Mucosa of stomach (tissue), 1 donor: ENCODE measurements at regions not wholly inside any gene's neighbourhood (a gene's known extent, or its start where the extent isn't known, plus 50 kb on each side); places are given as distances from the start of the nearest gene placed in this dataset.
"Not testable (repeated sequence)": the region's sequence is repeated elsewhere in the genome, so short reads cannot be mapped to it uniquely, and the experiment has no call there.

ENCODE experiments used
- H3K27me3 ChIP-seq: one replicate; pipeline ENCODE4 v1.7.0; 2013; ENCODE audit warnings: mild to moderate bottlenecking, low read length; ENCODE audit not compliant: control insufficient read depth, insufficient read depth
- H3K36me3 ChIP-seq: one replicate; pipeline ENCODE4 v1.7.0; 2013; ENCODE audit warnings: low read length; ENCODE audit not compliant: control insufficient read depth, insufficient read depth
- H3K4me1 ChIP-seq: one replicate; pipeline ENCODE4 v1.7.0; 2013; ENCODE audit warnings: mild to moderate bottlenecking, low read length; ENCODE audit not compliant: control insufficient read depth, insufficient read depth
- H3K4me3 ChIP-seq: one replicate; pipeline ENCODE4 v1.7.0; 2013; ENCODE audit warnings: low read length
- H3K9ac ChIP-seq: one replicate; pipeline ENCODE4 v1.7.0; 2013; ENCODE audit warnings: mild to moderate bottlenecking, low read length, moderate library complexity
- H3K9me3 ChIP-seq: one replicate; pipeline ENCODE4 v1.7.0; 2013; ENCODE audit warnings: mild to moderate bottlenecking, low read length, moderate library complexity; ENCODE audit not compliant: control insufficient read depth
- donor health status: Pancreatic carcinoma.

DNA sequence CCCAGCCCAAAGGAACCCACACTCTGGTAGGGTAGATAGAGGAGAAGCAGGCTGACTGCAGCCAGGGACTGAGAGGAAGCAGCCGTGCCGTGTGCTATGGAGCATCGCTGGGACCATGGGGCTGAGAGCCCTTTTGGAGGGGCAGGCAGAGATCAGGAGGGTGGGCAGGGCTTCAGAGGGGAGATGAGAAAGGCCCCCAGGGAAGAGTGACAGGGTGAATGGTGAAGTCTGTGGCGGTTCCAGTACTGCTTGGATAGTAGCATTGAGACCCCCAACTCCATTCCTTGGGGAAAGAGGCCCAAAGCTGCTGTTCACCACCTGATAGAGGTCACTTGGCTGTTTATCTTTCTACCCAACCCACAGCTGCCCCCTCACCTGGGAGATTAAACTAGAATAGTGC is 80.0 kb upstream of the MRPS22 start:
- H3K9ac ChIP-seq: no peak overlapping the region
- H3K9me3 ChIP-seq: no peaks in the 10 kb centered on the region
- peaks cover 4% of the 10 kb centered on the region for H3K27me3 ChIP-seq
- no peaks in the 10 kb centered on the region for H3K4me1 ChIP-seq
- H3K4me3 ChIP-seq: no peak overlapping the region
- no peaks in the 10 kb centered on the region for H3K36me3 ChIP-seq

DNA sequence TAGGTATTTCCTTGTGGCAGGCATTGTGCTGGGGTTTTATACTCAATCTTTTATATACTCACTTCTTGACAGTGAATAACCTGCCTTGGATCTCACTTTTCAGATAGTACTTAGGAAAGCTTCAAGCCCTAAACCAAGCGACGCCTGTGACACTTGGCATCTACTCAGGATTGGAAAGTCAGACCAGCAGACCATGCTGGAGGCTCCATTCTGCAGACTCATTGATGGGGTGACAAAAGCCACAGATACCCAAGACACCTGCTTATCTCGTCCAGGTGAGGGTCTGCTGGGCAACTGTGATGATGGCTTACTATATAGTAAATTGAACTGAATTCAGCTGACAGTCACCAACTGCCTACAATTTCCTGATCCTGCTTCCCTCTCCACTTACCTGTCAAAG is 79.4 kb upstream of the MRPS22 start:
- Histone ChIP-seq H3K4me3 (no peak overlapping the region), H3K36me3 (no peaks in the 10 kb centered on the region), H3K4me1 (no peaks in the 10 kb centered on the region), H3K9me3 (no peaks in the 10 kb centered on the region), H3K27me3 (peaks cover 4% of the 10 kb centered on the region), H3K9ac (no peak overlapping the region)

DNA sequence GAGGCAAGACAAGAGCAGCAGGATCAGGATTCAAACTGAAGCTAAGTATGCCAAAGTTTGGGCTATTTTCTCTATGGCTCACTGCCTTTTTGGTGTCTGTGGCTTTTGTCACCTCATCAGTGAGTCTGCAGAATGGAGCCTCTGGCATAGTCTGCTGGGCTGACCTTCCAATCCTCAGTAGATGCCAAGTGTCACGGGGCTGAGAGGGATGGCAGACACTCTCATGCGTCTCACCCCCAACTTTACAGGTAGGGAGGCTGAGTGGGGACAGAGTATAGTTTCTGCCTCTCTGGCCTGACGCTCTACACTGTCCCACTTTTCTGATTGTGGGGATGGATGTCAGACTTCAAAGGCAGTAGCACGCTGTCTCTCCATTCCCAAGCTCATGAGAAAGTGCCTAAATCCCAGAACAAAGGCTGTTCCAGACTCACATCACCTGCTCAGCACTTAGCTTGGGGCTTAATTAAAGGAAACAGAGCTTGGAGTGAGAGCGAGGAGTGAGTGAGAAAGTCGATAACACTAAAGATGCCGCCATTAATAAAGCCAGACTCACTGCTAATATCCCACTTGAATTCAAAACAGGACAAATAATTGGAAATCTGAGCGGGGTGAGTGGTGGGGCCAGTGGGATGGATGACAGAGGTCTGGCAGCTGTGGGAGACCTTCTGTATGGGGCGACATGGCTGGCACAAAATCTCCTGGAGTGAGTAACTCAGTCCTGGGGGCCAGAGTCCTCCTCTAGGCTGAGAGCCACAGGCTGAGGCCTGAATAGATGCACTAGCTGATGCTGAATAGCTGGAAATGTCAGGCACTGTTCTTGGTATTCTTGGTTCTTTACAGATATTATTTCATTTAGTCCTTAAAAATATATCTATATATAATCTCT is 78.4 kb upstream of the MRPS22 start:
- H3K4me1 ChIP-seq: no peaks in the 10 kb centered on the region
- H3K9me3 ChIP-seq: no peaks in the 10 kb centered on the region
- H3K4me3 ChIP-seq: no peak overlapping the region
- no peaks in the 10 kb centered on the region for H3K36me3 ChIP-seq
- peaks cover 12% of the 10 kb centered on the region for H3K27me3 ChIP-seq
- H3K9ac ChIP-seq: no peak overlapping the region

DNA sequence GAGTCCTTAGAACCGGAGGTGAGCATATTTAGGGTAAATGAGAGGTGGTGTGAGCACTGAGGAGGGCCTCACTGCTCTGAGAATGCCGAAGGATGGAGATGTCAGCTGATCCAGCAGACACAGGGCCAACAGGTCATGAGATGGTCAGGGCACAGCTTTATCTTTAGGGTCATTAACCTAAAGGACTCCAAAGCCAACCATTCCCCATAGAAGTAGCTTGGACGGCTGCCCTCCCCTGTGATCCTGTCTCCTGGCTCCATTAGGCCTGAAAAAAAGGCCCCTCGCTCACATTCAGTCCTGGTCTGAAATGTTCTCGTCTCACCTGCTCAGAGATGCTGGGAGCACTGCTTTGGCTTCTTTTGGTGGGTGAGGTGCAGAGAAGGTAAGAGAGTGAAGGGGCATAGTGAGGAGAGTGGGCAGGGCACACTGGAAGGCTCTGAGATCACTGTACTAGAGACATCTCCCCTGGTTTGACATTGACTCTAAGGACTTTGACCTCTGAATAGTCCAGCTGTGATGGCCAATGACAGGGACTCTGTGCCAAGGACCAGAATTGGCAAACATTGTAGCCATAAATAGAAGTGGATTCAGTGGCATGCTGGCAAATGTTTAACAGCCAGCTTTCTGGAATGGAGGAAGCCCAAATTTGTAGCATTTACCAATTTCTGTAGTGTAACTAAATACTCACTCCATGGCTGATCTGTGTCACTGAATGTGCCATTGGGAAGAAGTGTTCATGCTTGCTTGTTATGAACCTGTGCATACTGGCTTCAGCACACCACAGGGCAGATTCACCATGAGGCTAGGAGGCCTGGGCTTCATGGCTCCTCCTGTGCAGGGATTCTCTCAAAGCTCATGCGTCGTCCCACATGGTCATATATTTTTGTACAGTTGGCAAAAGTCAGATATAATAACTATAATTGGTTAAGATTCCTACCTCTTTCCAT is 76.2 kb upstream of the MRPS22 start:
- Histone ChIP-seq H3K9me3 (no peaks in the 10 kb centered on the region), H3K9ac (no peak overlapping the region), H3K27me3 (peaks cover 8% of the 10 kb centered on the region), H3K4me3 (no peak overlapping the region), H3K36me3 (no peaks in the 10 kb centered on the region), H3K4me1 (no peaks in the 10 kb centered on the region)

DNA sequence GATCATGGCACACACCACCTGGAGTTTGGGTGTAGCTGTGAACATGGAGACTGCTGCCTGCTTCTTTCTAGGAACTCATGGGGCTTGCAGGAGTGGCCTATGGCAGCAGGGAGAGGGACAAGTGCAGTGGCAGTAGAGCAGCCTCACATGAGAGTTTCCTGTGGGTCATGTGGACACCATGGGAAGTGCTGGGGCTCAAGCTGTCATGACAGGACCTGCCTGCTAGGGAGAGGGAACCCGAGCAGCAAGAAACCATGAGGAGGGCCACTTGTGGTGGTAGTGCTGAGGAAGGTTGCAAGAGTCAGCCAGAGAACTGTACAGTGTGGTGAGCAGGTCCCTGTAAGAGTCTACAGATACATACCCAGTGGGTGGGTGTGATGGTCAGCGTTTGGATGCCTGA is 73.8 kb upstream of the MRPS22 start:
- Histone ChIP-seq H3K27me3 (peaks cover 8% of the 10 kb centered on the region), H3K36me3 (no peaks in the 10 kb centered on the region), H3K9me3 (no peaks in the 10 kb centered on the region), H3K4me3 (no peak overlapping the region), H3K4me1 (no peaks in the 10 kb centered on the region), H3K9ac (no peak overlapping the region)

DNA sequence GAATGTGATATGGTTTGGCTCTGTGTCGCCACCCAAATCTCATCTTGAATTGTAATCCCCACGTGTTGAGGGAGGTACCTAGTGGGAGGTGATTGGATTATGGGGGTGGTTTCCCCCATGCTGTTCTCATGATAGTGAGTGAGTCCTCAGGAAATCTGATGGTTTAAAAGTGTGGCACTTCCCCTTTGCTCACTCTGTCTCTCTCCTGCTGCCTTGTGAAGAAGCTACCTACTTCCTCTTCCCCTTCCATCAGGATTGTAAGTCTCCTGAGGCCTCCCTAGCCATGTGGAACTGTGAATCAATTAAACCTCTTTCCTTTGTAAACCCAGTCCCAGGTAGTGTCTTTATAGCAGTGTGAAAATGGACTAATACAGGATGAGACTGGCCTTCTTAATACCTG is 73.2 kb upstream of the MRPS22 start:
- H3K4me1 ChIP-seq, H3K27me3 ChIP-seq, H3K9ac ChIP-seq, H3K4me3 ChIP-seq, H3K36me3 ChIP-seq, H3K9me3 ChIP-seq: not testable (repeated sequence)

DNA sequence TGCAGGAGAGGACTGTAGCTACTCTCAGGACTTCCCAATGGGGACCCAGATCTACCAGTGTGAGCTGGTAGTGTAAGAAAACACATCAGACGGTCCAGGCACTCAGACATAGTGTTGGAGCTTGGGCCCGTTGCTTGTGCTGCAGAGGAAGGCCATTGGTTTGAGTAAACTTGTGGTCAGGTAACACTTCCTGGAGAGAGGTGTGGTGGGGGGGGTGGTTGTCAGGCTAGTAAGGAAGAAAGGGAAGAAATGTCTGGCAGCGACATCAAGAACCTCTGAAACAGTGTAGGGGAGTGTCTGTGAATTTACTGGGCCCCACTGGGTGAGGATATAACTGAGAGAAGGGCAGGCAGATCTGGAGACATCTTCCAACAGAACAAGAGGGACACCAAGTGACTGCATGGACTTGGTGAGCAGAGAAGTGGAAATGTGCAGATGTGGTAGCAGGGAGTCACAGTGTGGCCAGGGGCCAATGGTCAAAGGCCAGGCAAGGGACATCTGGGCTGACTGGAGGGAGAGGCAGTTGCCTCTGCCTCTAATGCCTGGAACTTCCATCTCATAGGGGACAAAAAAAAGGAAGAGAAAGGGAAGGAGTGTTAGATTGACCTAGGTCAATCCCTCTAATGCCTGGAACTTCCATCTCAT is 63.7 kb upstream of the MRPS22 start:
- Histone ChIP-seq H3K9me3 (no peaks in the 10 kb centered on the region), H3K36me3 (no peaks in the 10 kb centered on the region), H3K4me3 (no peak overlapping the region), H3K4me1 (no peaks in the 10 kb centered on the region), H3K27me3 (no peaks in the 10 kb centered on the region), H3K9ac (no peak overlapping the region)

DNA sequence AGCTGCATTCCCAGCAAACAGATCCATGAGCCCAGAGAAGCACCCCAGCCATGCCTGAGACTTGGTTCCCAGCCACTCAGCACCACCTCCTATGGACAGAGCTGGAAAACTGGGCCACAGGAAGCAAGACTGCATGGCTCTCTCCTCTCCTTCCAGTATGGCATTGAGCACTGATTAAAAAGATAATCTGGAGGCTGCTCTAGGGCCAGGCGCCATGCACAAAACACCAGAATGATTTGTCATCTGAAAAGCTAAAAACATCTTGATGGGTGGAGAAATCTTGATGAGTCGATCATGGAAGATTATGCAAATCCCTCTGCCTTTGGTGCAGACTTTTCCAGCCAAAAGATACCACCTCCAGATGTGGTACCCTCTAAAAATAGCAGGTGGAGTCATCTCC is 62.7 kb upstream of the MRPS22 start:
- Histone ChIP-seq H3K27me3 (no peaks in the 10 kb centered on the region), H3K9me3 (no peaks in the 10 kb centered on the region), H3K4me3 (no peak overlapping the region), H3K4me1 (no peaks in the 10 kb centered on the region), H3K36me3 (no peaks in the 10 kb centered on the region), H3K9ac (no peak overlapping the region)

DNA sequence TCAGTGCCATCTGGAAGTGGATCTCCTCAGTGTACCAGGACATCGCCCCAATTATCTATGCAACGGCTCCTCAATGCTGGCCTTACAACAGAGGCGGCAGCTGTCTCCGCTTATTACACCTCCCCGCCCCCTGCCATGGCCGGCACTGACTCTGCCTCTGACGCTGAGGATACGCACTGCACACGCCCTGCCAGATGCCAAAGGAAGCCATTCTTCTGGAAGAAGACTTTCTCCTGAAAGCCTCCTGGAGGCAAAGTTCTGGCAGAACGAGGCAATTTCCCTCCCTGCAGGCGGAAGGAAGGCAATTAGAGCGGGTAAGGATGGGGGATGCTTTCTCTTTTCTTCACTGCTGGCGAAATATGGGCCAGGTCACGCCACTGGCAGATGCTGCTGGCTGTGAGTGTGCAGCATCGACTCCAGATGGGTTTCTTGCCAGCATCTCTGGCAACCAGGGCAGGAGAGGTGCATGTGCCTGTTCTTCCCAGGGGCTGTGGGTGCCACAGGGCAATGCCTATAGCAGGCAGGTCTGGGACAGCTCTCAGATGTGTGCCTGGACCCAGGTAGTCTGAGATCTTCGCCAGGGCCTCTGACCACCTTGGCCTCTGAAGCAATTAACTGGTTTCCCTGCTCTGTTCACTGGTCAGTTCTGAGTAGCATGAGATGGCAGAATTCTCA is 62.2 kb upstream of the MRPS22 start:
- H3K4me1 ChIP-seq: no peaks in the 10 kb centered on the region
- H3K9me3 ChIP-seq: no peaks in the 10 kb centered on the region
- H3K36me3 ChIP-seq: no peaks in the 10 kb centered on the region
- no peak overlapping the region for H3K9ac ChIP-seq
- H3K4me3 ChIP-seq: no peak overlapping the region
- H3K27me3 ChIP-seq: no peaks in the 10 kb centered on the region

DNA sequence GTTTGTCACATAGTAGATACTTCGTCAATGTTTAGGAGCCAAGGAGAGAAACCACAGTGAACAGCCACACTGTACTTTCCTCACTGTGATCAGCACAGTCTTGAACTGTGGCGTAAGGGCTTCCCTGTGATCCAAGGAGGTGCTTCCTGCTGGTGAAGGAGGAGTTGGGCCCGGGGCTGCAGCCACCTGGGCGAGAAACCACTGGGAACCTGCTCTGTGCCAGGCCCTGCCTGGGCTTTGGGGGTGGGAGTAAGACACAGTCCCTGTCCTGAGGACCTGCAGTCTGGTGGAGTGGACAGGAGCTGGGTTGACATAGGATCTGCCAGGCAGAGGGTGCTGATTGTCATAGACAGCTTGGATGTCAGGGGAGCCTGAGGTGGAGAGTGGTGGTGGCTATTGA is 60.5 kb upstream of the MRPS22 start:
- H3K36me3 ChIP-seq: no peaks in the 10 kb centered on the region
- no peak overlapping the region for H3K4me3 ChIP-seq
- no peaks in the 10 kb centered on the region for H3K27me3 ChIP-seq
- H3K9me3 ChIP-seq: no peaks in the 10 kb centered on the region
- H3K9ac ChIP-seq: no peak overlapping the region
- no peaks in the 10 kb centered on the region for H3K4me1 ChIP-seq

DNA sequence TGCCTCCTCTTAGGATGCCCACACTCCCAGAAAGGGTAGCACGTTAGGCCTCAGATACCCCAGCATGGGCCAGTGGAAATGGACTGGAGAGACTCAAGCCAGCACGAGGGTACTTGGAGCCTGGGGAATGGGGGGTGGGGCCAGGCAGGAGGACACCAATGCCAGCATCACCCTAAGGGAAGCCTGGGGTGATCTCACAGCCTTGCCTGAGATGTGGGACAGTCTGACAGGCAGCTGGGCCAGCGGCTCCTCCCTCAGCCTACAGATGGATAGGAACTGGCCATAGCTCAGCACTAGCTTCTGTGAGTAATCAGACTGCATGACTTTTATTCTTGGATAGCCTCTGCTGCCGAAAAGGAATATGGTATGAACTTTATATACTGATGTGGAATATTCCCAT is 59.6 kb upstream of the MRPS22 start:
- Histone ChIP-seq H3K27me3 (no peaks in the 10 kb centered on the region), H3K4me1 (no peaks in the 10 kb centered on the region), H3K36me3 (no peaks in the 10 kb centered on the region), H3K4me3 (no peak overlapping the region), H3K9me3 (no peaks in the 10 kb centered on the region), H3K9ac (no peak overlapping the region)
